Fibroblast of lung (primary cell): ENCODE measurements at regions not wholly inside any gene's neighbourhood (a gene's known extent, or its start where the extent isn't known, plus 50 kb on each side); places are given as distances from the start of the nearest gene placed in this dataset.

ENCODE experiments used
- DNase-seq, 2 donors: peaks; one replicate each; pipeline versions ENCODE4 v3.0.0 to v3.0.0-alpha.2; 2010; ENCODE audit warnings: low read depth in 2 of 2
- H2AFZ ChIP-seq: 2 replicates; pipeline ENCODE4 v1.5.1; 2012; ENCODE audit warnings: low read length, control low read depth, inconsistent platforms
- H3K27ac ChIP-seq: 2 replicates; pipeline ENCODE4 v1.5.1; 2011; ENCODE audit warnings: low read length, control low read depth; ENCODE audit not compliant: insufficient read depth
- H3K27me3 ChIP-seq: 2 replicates; pipeline ENCODE4 v1.5.1; 2011; ENCODE audit warnings: mild to moderate bottlenecking, low read length; ENCODE audit not compliant: control insufficient read depth, insufficient read depth
- H3K36me3 ChIP-seq: 2 replicates; pipeline ENCODE4 v1.5.1; 2011; ENCODE audit warnings: low read length; ENCODE audit not compliant: control insufficient read depth, insufficient read depth
- H3K4me1 ChIP-seq: 2 replicates; pipeline ENCODE4 v1.5.1; 2011; ENCODE audit warnings: low read length; ENCODE audit not compliant: control insufficient read depth, insufficient read depth; ENCODE audit errors: extremely low read depth
- H3K4me2 ChIP-seq: 2 replicates; pipeline ENCODE4 v1.5.1; 2011; ENCODE audit warnings: low read length, control low read depth; ENCODE audit not compliant: insufficient read depth; ENCODE audit errors: extremely low read depth
- H3K4me3 ChIP-seq, 4 experiments: fragments of 200-600 bp in 1 of 4; sonication (generic) in 1 of 4; replicated peaks in 1 of 4; 2 replicates each; pipeline ENCODE4 v1.5.1; 2011 to 2016; ENCODE audit warnings: low read length in 4 of 4, low read depth in 3 of 4, mild to moderate bottlenecking in 3 of 4, control low read depth in 2 of 4, inconsistent platforms in 1 of 4, mixed read lengths in 1 of 4; ENCODE audit not compliant: insufficient read depth in 1 of 4; ENCODE audit errors: control extremely low read depth in 1 of 4
- H3K79me2 ChIP-seq: 2 replicates; pipeline ENCODE4 v1.5.1; 2012; ENCODE audit warnings: mild to moderate bottlenecking, low read length, inconsistent platforms; ENCODE audit not compliant: control insufficient read depth, insufficient read depth
- H3K9ac ChIP-seq: 2 replicates; pipeline ENCODE4 v1.5.1; 2011; ENCODE audit warnings: mild to moderate bottlenecking, low read length, control low read depth; ENCODE audit not compliant: insufficient read depth
- H3K9me3 ChIP-seq: 2 replicates; pipeline ENCODE4 v1.5.1; 2012; ENCODE audit warnings: low read depth, low read length; ENCODE audit not compliant: control insufficient read depth, insufficient read depth
- H4K20me1 ChIP-seq: 2 replicates; pipeline ENCODE4 v1.5.1; 2011; ENCODE audit warnings: low read length; ENCODE audit not compliant: control insufficient read depth, insufficient read depth; ENCODE audit errors: extremely low read depth
- EZH2 ChIP-seq: IDR thresholded peaks from 2 replicates; pipeline ENCODE4 v1.5.1; 2012; ENCODE audit warnings: low read length, control low read depth, mild to moderate bottlenecking; ENCODE audit errors: missing control alignments
- TF ChIP-seq, protein P1 (sequence below), 2 donors: IDR thresholded peaks in 1 of 2; conservative IDR thresholded peaks in 1 of 2; 1 replicate in 1 of 2; 2 replicates in 1 of 2; pipeline ENCODE4 v1.5.1; 2011 to 2012; ENCODE audit warnings: low read length in 2 of 2, control low read depth in 1 of 2, inconsistent platforms in 1 of 2, low read depth in 1 of 2, mild to moderate bottlenecking in 1 of 2

DNA sequence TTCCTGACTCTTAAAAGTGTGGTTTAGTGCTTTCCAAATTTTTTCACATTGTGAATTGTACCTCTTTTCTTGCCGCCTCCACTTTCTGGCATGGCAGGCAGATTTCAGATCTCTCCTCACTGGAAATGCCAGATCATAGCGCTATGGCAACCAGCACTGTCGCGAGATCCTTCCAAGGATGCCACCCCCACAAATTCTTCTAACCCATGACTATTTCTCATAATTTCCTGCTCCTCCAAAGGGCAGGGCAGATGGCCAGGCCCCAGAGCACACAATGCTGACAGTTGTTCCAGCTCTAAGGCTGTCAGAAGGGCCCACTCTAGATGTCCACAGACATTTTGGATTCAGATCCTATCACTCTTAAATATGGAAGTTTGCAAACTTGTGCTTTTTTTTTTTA, 446.2 kb upstream of the RIOK2 start:
- H3K4me3 ChIP-seq, result peak overlapping the region in 1 of 4 experiments; percentile 17
- no peak overlapping the region for H3K27ac ChIP-seq
- peaks cover 2% of the 10 kb centered on the region for H3K4me1 ChIP-seq
- H3K79me2 ChIP-seq, result no peaks in the 10 kb centered on the region
- peak overlapping the region; percentile 15 for H2AFZ ChIP-seq
- no peaks in the 10 kb centered on the region for H4K20me1 ChIP-seq
- H3K27me3 ChIP-seq, result no peaks in the 10 kb centered on the region
- H3K36me3 ChIP-seq, result no peaks in the 10 kb centered on the region
- no peak overlapping the region for H3K9ac ChIP-seq
- no peaks in the 10 kb centered on the region for H3K9me3 ChIP-seq
- TF ChIP-seq, protein P1, sequence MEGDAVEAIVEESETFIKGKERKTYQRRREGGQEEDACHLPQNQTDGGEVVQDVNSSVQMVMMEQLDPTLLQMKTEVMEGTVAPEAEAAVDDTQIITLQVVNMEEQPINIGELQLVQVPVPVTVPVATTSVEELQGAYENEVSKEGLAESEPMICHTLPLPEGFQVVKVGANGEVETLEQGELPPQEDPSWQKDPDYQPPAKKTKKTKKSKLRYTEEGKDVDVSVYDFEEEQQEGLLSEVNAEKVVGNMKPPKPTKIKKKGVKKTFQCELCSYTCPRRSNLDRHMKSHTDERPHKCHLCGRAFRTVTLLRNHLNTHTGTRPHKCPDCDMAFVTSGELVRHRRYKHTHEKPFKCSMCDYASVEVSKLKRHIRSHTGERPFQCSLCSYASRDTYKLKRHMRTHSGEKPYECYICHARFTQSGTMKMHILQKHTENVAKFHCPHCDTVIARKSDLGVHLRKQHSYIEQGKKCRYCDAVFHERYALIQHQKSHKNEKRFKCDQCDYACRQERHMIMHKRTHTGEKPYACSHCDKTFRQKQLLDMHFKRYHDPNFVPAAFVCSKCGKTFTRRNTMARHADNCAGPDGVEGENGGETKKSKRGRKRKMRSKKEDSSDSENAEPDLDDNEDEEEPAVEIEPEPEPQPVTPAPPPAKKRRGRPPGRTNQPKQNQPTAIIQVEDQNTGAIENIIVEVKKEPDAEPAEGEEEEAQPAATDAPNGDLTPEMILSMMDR (conservative IDR thresholded peaks at IDR 0.05 in 1 of 2, IDR thresholded peaks at IDR 0.05 in 1 of 2; ENCODE audit: low read depth in 1 of 2, low read length in 2 of 2), result no peak
- TF ChIP-seq EZH2, result no peak
- H3K4me2 ChIP-seq, result peak overlapping the region; percentile 55
- peak; percentile 50 to 85 for DNase-seq

DNA sequence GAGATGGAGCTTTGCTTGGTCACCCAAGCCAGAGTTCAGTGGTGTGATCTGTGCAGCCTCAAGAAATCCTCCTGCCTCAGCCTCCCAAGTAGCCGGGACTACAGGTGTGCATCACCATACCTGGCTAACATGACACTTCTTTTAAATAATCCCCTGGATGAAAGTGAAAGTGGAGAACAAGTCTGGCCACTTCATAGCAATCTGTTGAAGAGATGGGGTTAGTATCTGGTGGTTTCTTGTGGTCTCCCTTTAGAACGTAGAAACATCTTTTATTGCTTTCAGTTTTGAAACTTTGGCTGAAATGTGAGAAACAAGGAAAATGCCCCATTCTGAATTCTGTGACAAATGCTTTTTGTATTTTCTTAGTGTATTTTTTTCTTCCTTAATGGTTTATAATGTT, 452.5 kb upstream of the RIOK2 start:
- H3K27me3 ChIP-seq, result no peaks in the 10 kb centered on the region
- H3K4me3 ChIP-seq, result no peak overlapping the region
- H2AFZ ChIP-seq, result no peak overlapping the region
- no peak overlapping the region for H3K4me2 ChIP-seq
- H3K9ac ChIP-seq, result no peak overlapping the region
- no peaks in the 10 kb centered on the region for H3K36me3 ChIP-seq
- H4K20me1 ChIP-seq, result no peaks in the 10 kb centered on the region
- H3K27ac ChIP-seq, result no peak overlapping the region
- no peaks in the 10 kb centered on the region for H3K79me2 ChIP-seq
- no peak for TF ChIP-seq EZH2
- TF ChIP-seq, protein P1 (conservative IDR thresholded peaks at IDR 0.05 in 1 of 2, IDR thresholded peaks at IDR 0.05 in 1 of 2; ENCODE audit: low read depth in 1 of 2, low read length in 2 of 2), result no peak
- DNase-seq, result no peak
- no peaks in the 10 kb centered on the region for H3K9me3 ChIP-seq
- H3K4me1 ChIP-seq, result no peaks in the 10 kb centered on the region

DNA sequence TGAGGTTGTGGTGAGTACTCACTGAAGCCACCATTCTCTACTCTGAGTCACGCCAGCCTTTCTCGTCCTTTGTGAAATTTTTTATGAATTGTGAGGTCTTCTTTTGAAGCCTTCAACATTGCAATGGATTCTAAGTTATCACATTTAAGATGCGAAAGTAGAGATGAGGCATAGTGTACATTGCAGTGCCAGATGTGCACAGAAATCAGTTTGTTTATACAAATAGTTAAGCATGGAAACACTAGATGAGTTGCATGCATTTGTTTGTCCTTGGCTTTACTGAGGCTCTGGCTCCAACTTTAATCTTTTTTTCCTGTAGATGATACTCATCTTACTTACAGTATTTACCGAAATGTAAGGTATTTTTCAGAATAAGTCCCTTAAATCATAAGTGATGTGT, 453.7 kb upstream of the RIOK2 start:
- H3K9me3 ChIP-seq, result no peaks in the 10 kb centered on the region
- H3K4me1 ChIP-seq, result no peaks in the 10 kb centered on the region
- no peak overlapping the region for H3K4me2 ChIP-seq
- no peaks in the 10 kb centered on the region for H3K27me3 ChIP-seq
- no peak overlapping the region for H2AFZ ChIP-seq
- no peaks in the 10 kb centered on the region for H3K79me2 ChIP-seq
- no peak overlapping the region for H3K9ac ChIP-seq
- no peaks in the 10 kb centered on the region for H3K36me3 ChIP-seq
- no peak overlapping the region for H3K27ac ChIP-seq
- no peaks in the 10 kb centered on the region for H4K20me1 ChIP-seq
- H3K4me3 ChIP-seq, result no peak overlapping the region
- TF ChIP-seq, protein P1 (conservative IDR thresholded peaks at IDR 0.05 in 1 of 2, IDR thresholded peaks at IDR 0.05 in 1 of 2; ENCODE audit: low read depth in 1 of 2, low read length in 2 of 2), result no peak
- no peak for TF ChIP-seq EZH2
- peak in 1 of 2 donors; percentile 31 for DNase-seq
